ENCODE measurements at regions not wholly inside any gene's neighbourhood (a gene's known extent, or its start where the extent isn't known, plus 50 kb on each side); places are given as distances from the start of the nearest gene placed in this dataset.

GRCh38 chr1:60228041-60228491, 154.5 kb upstream of the C1orf87 start:
- DNase-seq, result no peak

GRCh38 chr1:60227601-60228000, 154.0 kb upstream of the C1orf87 start:
- DNase-seq, result no peak

- DNase-seq, result no peak
Observed at GRCh38 chr1:60225486-60225885, 151.9 kb upstream of the C1orf87 start.

GRCh38 chr1:60224523-60224922, 151.0 kb upstream of the C1orf87 start:
- no peak for DNase-seq

GRCh38 chr1:60223158-60223557, 149.6 kb upstream of the C1orf87 start:
- no peak for DNase-seq

- no peak for DNase-seq
Observed at GRCh38 chr1:60222360-60223115, 149.0 kb upstream of the C1orf87 start.

GRCh38 chr1:60213253-60213652, 139.7 kb upstream of the C1orf87 start:
- no peak for DNase-seq

- DNase-seq, result no peak
Observed at GRCh38 chr1:60196026-60196425, 122.5 kb upstream of the C1orf87 start.

GRCh38 chr1:60185684-60186083, 112.1 kb upstream of the C1orf87 start:
- DNase-seq, result no peak

- DNase-seq, result no peak
Observed at GRCh38 chr1:60184521-60184920, 111.0 kb upstream of the C1orf87 start.

GRCh38 chr1:60173729-60174505, 100.3 kb upstream of the C1orf87 start:
- DNase-seq, result no peak

- no peak for DNase-seq
Observed at GRCh38 chr1:60173006-60173405, 99.4 kb upstream of the C1orf87 start.

- no peak for DNase-seq
Observed at GRCh38 chr1:60171801-60172200, 98.2 kb upstream of the C1orf87 start.

- no peak for DNase-seq
Observed at GRCh38 chr1:60170709-60171108, 97.1 kb upstream of the C1orf87 start.

GRCh38 chr1:60169206-60169605, 95.6 kb upstream of the C1orf87 start:
- DNase-seq, result no peak

GRCh38 chr1:60162936-60163335, 89.4 kb upstream of the C1orf87 start:
- DNase-seq, result no peak

- DNase-seq, result no peak
Observed at GRCh38 chr1:60160141-60160540, 86.6 kb upstream of the C1orf87 start.

GRCh38 chr1:60156371-60156770, 82.8 kb upstream of the C1orf87 start:
- DNase-seq, result no peak

- no peak for DNase-seq
Observed at GRCh38 chr1:60153961-60154360, 80.4 kb upstream of the C1orf87 start.

GRCh38 chr1:60152891-60153290, 79.3 kb upstream of the C1orf87 start:
- no peak for DNase-seq

- DNase-seq, result no peak
Observed at GRCh38 chr1:60151311-60151710, 77.7 kb upstream of the C1orf87 start.

GRCh38 chr1:60149251-60149650, 75.7 kb upstream of the C1orf87 start:
- no peak for DNase-seq

- DNase-seq, result no peak
Observed at GRCh38 chr1:60146884-60147283, 73.3 kb upstream of the C1orf87 start.

GRCh38 chr1:60145771-60146170, 72.2 kb upstream of the C1orf87 start:
- no peak for DNase-seq
